NCI-H69 (cell line): ENCODE measurements at regions not wholly inside any gene's neighbourhood (a gene's known extent, or its start where the extent isn't known, plus 50 kb on each side); places are given as distances from the start of the nearest gene placed in this dataset.
"Not testable (repeated sequence)": the region's sequence is repeated elsewhere in the genome, so short reads cannot be mapped to it uniquely, and the experiment has no call there.

ENCODE experiments used
- DNase-seq: peaks from one replicate; lab custom pipeline; 2025; lab: John Stamatoyannopoulos, UW

DNA sequence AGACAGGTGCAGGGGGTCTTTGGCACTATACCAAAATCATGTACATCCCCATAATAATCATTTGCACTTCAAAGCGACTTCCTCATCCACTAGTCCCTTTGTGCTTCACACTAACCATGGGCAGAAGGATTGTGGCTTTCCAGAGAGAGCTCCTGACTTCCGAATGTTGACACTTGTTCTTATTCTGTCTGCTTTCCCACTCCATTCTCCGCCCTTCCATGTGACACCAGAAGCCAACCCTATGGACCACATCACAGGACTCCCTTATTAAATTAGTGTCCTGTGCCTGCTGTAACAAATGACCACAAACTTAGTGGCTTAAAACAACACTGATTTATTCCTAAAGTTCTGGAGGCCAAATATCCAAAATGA, 91.6 kb downstream of the CMC2 start:
- DNase-seq, result no peak

DNA sequence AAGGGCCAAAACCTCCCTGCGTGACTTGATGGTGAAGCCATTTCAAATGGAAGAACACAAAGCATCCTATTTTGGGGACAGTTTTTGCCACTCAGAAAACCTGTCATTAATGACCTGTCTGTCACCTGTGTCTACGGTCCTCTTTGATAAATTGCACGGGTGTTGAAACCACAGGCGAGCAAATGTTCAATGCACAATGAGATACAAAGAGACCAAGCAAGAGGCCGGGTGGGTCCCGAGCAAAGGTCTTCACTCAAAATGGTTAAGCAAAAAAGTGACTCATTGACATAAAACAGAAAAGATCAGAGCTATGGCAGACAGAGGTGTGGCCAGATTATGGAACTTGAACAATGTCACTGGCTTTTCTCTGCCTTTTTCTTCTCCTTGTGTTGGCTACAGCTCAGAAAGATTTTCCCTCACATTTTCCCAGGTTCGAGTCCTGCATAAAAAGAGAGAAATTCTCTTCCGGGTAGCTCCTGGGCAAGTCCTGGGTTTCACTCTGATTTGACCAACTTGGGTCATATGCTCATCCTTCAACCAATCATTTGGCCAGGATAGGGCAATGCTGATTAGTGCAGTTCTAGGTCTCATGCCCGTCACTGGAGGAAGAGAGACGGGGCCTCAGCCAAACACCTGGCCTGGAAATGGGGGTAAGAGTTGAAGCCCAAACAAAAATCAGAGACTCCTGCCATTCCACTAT, 92.2 kb downstream of the CMC2 start:
- no peak for DNase-seq

DNA sequence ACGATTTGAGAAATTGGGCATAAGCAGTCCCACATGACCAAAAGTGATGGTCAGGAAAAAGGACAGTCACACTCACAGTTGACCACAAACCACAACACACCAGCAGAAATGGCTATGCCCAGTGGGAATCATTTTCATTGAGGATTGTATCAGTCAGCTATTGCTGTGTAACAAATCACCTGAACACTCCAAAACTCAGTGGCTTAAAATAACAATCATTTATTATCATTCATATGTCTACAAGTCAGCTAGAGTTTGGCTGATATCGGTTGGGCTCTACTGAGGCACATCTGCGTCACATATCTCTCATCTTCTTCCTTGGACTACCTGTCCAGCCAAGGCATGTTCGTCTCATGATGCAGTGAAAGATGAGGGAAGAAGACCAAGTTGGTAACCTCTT, 93.3 kb downstream of the CMC2 start:
- DNase-seq, result no peak

DNA sequence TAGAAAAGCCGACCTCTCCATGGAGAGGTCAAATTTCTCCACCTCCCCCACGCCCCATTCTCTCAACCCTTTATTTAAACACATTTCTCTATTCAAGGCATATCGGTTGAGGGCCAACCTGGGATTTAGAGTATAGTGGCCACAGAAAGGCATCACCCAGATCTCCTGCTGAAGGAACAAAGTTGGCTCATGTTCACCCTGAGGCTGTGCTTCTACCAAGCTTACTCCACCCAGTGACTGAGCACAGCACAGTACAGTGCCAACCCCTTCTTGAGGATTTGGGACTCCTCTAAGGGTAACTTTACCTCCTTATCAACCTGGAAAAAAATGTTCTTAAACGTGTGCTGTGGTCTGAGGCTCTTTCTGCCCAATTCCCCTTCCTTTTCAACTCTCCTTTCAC, 94.0 kb downstream of the CMC2 start:
- no peak for DNase-seq

DNA sequence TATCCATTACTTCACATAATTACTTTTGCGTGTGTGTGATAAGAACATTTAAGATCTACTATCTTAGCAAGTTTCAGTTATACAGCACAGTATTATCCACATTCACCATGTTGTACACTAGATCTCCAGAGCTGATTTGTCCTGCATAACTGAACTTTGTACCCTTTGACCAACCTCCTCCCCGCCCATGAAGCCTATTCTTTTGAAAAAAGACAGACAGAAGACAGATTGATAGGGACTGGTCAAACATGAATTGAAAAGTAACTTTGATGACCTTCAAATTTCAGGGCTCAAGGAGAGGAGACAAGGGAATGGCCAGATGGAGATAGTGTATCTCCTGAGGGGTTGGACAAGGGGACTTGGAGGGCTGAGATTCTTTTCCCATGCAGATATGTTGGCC, 96.3 kb downstream of the CMC2 start:
- no peak for DNase-seq

DNA sequence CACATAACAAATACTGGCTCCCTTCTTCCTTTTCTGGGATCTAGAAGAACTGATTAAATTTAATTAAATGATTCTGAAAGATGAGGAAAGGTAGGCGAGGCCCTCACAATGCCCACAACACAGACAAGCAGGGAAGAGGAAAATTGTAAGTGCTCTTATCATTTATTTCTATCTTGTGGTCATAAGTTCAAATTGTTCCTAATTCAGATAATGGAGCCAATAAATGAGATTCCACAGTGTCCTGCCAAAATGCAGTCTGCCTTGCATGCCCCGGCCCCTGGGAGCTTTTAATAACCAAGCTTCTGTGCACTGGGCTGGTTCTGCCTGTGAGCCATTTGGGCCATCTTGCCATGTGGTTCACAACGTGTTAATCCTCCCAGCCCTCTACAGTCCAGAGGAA, 97.0 kb downstream of the CMC2 start:
- no peak for DNase-seq

DNA sequence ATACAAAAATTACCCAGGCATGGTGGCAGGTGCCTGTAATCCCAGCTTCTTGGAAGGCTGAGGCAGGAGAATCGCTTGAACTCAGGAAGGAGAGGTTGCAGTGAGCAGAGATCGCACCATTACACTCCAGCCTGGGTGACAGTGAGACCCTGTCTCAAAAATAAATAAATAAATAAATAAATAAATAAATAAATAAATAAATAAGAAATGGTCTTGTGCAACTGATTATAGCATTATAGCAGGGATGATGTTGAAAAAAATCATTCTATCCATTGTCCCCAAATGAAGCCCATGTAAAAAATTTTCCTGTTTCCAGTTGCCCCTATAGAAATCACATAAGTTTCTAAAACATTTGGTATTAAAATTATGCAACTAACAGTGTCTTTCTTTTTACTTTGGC, 100.5 kb downstream of the CMC2 start:
- not testable (repeated sequence) for DNase-seq

DNA sequence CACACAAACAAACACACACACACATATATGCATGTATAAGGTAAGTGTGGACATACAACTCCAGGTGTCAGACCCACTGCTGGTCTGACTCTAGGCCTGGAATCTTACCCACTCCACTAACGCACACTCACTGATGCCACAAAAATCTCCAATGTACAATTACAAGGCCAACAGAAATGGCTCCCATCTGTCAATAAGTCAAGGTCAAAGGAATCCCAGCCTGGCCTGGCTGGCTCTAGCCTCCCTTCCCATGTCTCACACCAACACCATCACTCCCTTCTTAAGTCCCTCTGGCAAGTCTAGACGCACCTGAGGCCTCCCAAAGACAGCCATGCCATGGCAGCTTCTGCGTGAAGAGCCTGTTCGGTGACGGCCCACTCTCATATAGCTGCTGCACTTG, 99.2 kb upstream of the CDYL2 start:
- DNase-seq, result no peak

DNA sequence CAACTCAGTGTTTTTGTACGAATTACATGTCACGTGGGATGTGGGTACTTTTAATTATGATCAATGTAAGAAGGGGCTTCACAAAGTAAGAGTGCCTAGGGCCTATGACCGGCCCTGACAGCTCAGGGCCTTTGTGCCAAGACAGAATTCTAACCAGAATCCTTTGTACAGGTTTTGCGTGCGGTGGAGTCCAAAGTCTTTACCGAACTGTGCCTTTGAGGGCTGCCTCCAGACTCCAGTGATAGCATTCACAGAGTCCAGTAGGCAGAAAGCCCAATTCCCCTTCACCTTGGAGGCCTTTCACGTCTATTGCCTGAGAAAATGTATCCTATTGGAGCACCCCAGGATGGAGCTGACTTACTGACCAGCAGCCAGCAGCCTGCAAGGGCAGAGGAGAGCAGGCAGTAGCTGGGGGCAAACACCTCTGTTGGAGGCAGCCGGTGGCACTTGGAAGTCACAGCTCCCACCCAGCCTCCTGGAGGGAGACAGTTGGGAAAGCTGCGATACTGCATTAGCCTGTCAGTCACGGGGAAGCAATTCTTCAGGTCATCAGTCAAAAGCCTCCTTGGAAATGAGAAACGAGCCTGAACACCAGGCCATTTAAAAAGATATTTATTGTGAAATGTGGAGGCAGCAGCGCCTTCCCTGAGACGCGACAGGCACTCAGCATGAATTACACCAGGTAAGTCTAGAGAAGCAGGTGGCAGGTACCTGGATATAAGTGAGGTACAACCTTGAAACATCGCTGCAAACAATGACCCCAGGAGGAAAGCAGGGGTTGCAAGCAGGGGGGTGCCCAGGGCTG, 98.1 kb upstream of the CDYL2 start:
- DNase-seq, result no peak

DNA sequence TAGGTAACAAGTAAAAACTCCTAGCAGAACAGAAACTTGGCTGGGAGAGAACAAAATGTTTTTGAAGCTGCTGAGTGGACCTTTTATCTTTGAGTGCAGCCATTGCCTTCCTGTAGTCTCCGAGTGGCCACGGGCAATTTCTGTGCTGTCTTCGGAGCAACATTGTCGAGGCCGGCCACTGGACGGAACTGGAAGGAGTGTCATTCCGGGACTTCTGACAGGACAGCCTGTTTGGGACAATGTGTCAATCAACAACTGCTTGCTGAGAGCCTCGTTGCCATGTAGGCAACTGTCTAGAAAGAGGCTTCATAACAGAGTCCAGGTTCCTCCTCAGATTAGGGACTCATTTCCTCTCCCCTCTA, 96.2 kb upstream of the CDYL2 start:
- DNase-seq, result no peak

DNA sequence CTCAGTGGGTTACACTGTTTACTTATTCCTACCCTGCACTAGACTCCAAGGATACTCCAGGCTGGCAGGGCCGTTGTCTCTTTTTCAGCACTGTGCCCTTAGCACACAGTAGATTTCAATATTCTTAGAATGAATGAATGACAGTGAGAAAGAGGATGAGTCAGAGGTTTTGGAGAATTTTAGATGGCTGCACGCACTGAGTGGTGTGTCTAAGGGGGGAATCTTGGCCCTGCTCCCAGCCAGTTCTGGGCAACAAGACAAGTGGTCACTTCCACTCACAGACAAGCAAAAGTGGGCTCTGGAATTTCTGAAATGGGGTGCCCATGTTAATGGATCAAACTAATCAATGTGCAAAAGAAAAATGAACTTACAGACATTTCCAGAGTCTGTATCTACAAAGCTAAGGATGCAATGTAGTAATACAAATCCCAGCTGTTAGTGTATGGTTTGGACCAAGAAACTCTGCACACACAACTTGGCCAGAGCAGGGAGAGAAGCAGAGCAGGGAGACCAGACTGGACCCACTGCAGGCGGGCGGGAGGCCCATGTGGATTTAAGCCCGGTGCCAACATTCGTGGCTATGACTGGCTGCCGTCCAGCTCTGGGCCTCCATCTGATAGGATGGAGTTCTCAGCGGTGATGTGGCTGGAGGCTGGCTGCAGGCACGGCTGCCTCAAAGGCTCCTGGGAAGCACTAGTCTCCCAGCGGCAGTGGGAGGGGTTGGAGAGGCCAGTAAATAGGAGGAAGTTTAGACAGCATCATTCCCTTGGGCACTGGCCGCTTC, 95.6 kb upstream of the CDYL2 start:
- peak; percentile 5 for DNase-seq

DNA sequence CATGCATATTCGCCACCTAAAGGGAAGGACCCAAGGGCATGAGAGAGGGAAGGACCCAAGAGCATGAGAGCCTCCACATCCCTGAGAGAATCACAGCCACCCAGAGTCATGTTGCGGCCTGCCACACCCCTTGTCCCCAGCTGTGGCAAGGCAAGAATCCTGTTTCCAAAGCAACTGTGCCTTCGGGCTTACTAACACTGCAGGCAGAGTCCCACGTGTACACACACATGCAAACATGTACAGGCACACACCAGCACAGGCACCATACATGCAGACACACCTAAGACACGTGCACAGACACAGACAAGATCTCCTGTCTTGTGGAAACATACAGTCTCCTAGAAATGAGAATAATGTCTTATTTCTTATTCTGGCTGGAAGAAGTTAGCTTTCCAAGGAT, 92.4 kb upstream of the CDYL2 start:
- DNase-seq, result peak; percentile 4

DNA sequence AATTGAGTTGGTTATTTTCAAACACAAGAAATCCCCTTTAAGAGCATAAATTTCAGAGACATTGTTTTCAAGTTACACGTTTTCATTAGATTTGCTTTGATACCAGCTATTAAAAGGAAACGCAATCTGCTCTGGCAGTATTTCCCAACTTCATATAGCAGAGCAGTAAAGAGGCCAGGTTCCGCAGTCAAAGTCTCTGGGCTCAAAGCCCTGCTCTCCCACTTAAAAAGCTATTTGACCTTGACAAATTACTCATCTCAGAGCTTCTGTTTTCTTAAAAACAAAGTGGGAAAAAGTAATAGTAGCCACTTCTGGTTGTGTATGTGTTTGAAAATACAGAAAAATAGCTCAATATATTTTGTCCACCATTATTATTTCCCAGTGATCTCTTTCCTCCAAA, 89.7 kb upstream of the CDYL2 start:
- DNase-seq, result no peak

DNA sequence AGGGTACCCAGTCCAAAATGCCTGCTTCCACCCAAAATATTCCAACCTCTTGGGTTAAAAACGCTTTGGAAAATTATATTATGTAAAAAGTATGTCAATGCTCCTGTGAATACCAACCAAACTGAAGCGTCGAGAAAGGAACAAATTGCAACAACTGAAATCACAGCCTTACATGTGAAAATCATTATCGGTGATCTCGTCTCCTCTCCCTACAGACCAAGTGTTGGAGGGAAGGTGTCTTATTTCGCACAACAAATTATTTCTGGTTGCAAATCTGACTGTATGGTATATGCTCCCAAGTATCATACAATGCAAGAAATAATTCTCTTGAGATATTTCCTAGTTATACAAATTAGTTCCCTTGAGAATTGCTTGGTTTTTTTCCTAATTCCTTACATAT, 89.3 kb upstream of the CDYL2 start:
- no peak for DNase-seq

DNA sequence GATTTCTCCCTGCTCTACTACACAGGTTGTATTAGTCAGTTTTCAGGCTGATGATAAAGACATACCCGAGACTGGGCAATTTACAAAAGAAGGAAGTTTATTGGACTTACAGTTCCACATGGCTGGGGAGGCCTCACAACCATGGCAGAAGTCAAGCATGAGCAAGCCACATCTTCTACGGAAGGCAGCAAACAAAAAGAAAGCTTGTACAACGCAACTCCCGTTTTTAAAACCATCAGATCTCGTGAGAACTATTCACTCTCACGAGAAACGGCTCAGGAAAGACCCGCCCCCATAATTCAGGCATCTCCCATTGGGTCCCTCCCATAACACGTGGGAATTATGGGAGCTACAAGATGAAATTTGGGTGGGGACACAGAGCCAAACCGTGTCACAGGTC, 88.0 kb upstream of the CDYL2 start:
- DNase-seq, result not testable (repeated sequence)

DNA sequence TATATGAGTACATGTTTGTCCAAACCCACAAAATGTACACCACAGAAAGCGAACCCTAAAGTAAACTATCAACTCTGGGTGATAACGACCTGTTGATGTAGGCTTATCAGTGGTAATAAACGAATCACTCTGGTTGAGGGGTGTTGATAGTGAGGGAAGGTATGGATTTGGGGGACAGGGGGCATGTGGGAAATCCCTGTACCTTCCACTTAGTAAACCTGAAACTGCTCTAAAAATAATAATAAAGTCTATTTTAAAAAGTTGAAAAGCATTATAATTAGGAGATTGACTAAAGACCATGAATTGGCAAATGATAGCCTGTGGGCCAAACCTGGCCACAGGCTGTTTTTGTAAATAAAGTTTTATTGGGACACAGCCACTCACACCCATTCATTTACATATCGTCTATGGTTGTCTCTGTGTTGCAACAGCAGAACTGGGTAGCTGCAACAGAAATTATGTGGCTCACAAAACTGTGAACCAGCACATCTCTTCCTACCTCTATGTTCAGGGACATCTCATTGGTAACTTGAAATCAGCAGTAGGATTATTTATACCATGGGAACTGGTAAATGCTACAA, 85.5 kb upstream of the CDYL2 start:
- no peak for DNase-seq

DNA sequence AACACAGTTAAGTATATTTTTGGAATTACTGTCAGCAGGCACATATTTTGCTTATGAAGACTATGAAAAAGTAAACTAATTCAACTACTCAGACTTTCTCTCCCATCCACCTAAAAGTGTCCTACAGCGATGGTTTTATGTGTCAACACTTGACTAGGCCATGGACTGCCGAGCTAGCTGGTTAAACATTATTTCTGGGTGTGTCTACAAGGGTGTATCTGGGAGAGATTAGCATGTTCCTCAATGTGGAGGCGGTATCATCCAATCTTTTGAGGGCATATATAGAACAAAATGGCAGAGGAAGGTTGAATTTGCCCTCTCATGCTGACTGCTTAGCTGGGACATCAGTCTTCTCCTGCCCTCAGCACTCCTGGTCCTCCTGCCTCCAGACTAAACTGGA, 82.7 kb upstream of the CDYL2 start:
- no peak for DNase-seq

DNA sequence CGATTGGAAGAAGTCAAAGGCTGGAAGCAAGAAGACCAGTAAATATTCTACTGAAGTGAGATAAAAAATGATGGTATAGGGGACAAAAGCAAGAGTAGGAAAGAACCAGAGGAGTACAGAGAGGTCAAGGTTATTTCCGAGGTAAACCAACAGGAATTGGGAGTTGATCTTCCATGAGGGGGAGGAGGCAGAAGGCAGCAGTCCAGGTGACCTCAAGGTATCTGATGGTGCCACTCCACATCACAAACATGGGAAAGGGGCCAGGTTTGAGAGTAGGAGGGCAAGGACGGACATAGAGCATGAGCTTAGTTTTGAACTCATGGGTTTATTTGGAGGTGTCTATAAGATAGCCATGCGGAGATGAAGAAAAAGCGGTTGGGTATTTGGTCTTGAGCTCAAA, 79.4 kb upstream of the CDYL2 start:
- no peak for DNase-seq

DNA sequence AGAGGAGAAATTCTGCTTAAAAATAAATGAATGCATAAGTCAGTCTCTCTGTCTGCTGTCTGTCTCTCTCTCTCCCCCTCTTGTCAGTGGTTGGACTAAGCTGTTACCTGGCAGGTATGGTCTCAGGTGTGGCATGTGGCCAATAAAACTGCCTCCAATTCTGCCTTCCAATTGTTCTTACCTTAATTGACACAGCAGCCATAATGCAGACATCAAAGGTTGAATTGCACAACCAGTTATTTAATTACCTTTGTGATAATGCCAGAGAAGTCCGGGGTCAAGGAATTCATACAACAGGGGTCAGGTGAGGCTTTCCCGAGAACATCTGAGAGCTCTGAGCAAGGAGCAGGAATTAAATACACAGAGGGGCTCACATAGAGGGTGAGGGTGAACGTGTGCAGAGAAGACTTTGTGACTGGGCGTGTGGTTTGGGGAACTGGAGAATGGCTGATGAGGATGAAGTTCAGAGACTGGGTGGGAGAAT, 78.8 kb upstream of the CDYL2 start:
- peak; percentile 89 for DNase-seq

DNA sequence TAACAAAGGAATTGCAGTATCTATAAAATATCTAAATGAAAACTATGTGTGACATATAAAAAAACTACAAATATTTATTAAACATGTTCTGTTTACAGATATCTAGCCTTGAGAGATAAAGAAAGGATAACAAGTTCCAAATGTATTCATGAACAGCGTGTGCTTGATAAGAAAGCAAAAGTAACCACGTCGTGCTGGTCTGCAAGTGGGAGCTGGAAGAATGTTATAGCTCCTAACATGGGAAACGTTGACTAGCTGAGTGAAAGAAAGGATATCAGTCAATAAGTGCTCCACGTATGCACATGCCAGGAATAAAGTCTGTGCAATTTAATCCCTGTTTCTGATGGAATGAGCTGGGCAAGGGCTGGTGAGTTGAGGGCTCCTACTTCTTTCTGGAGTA, 71.2 kb upstream of the CDYL2 start:
- DNase-seq, result no peak

DNA sequence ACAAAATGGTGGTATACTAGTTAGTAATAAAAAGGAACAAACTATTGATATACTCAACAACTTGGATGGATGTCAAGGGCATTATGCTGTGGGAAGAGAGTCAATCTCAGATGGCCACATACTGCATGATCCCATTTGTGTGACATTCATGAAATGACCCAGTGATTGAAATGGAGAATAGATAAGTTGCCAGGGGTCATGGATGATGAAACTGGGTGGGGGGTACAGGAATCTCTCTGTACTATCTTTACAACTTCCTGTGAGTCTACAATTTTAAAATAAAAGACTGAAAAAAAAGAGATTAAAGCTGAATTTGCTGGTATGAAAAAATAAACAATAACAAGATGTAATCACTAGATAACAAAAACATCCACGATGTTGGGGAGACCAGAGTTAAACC, 70.5 kb upstream of the CDYL2 start:
- DNase-seq, result no peak

DNA sequence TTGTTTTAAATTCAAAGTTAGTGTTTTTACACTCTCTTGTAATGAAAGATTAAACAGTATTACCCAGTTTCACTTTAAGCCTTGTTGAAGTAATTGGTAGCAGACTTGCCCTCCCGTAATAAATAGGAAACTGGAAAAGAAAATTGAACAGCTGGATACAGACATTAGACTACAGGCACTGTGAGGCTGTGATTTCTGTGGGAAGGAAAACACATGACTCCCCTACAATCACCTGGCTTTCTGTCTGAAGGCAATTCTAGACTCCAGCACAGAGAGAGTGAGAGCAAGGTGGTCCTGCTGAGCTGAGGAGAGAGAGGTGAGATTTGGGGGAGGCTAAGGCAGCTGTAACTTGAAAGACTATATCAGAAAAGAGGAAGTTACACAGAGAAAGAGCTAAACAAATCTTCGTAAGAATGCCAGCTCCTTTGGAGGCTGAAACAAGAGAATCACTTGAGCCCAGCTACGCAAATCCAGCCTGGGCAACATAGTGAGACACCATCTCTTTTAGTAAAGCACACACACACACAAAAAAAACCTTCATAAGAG, 57.8 kb upstream of the CDYL2 start:
- DNase-seq, result no peak
